ENCODE measurements at regions not wholly inside any gene's neighbourhood (a gene's known extent, or its start where the extent isn't known, plus 50 kb on each side); places are given as distances from the start of the nearest gene placed in this dataset.

DNA sequence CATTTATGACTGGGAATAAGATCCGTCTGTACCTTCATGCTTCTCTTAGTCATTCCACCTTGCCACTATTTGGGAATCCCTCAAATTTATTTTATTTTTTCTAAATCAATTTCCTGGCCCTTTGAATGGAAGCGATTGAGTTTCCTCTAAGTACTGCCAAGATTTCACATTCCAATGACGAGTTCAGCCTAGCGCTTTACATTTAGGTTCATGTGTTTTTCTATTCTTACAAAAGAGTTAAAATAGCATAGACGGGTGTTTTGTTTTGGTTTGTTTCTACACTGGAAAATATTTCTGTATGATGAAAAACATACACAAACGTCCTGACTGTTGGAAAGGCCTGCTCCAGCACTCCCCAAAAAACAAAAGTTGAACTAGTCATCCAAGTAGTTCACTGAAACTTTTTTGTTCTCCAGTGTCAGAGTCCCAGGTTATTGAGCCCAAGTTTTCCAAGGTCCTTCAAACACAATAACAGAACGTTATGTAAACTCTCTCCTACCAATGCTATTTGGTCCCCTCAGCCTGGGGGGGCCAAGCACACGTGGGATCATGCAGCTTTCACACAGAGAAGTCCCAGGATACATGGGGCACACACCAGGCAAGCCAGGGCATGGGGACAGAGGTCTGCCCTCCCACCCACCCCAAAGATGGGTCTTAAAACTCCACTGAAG is 74.8 kb upstream of the FOXN3 start:
- no peaks in the 10 kb centered on the region for H3K27me3 ChIP-seq (ENCODE audit: insufficient read depth, low read depth)
- no peaks in the 10 kb centered on the region for H4K20me1 ChIP-seq (ENCODE audit: insufficient read depth)
- TF ChIP-seq CTCF (conservative IDR thresholded peaks at IDR 0.05; ENCODE audit: low read depth, low read length), result no peak
- no peaks in the 10 kb centered on the region for H3K4me1 ChIP-seq (ENCODE audit: low read depth, poor library complexity, severe bottlenecking)
- no peaks in the 10 kb centered on the region for H3K36me3 ChIP-seq (ENCODE audit: insufficient read depth)
- no peak overlapping the region for H3K4me2 ChIP-seq
- no peak overlapping the region for H3K27ac ChIP-seq
- H3K79me2 ChIP-seq (ENCODE audit: insufficient read depth, low read depth), result no peaks in the 10 kb centered on the region
- no peak overlapping the region for H2AFZ ChIP-seq (ENCODE audit: low read depth)
- no peak overlapping the region for H3K9ac ChIP-seq
- H3K4me3 ChIP-seq (IDR thresholded peaks at IDR 0.05; ENCODE audit: insufficient read depth, low read depth, low read length), result no peak overlapping the region

- Histone ChIP-seq H3K27ac (no peak overlapping the region), H3K79me2 (ENCODE audit: insufficient read depth, low read depth) (no peaks in the 10 kb centered on the region), H3K4me1 (ENCODE audit: low read depth, poor library complexity, severe bottlenecking) (no peaks in the 10 kb centered on the region), H2AFZ (ENCODE audit: low read depth) (no peak overlapping the region), H3K36me3 (ENCODE audit: insufficient read depth) (no peaks in the 10 kb centered on the region), H3K4me2 (no peak overlapping the region), H3K9ac (no peak overlapping the region), H4K20me1 (ENCODE audit: insufficient read depth) (no peaks in the 10 kb centered on the region), H3K27me3 (ENCODE audit: insufficient read depth, low read depth) (no peaks in the 10 kb centered on the region), H3K4me3 (IDR thresholded peaks at IDR 0.05; ENCODE audit: insufficient read depth, low read depth, low read length) (no peak overlapping the region)
- no peak for TF ChIP-seq CTCF (conservative IDR thresholded peaks at IDR 0.05; ENCODE audit: low read depth, low read length)
Measured at GRCh38 chr14:89490466-89490865, 73.4 kb upstream of the FOXN3 start.

DNA sequence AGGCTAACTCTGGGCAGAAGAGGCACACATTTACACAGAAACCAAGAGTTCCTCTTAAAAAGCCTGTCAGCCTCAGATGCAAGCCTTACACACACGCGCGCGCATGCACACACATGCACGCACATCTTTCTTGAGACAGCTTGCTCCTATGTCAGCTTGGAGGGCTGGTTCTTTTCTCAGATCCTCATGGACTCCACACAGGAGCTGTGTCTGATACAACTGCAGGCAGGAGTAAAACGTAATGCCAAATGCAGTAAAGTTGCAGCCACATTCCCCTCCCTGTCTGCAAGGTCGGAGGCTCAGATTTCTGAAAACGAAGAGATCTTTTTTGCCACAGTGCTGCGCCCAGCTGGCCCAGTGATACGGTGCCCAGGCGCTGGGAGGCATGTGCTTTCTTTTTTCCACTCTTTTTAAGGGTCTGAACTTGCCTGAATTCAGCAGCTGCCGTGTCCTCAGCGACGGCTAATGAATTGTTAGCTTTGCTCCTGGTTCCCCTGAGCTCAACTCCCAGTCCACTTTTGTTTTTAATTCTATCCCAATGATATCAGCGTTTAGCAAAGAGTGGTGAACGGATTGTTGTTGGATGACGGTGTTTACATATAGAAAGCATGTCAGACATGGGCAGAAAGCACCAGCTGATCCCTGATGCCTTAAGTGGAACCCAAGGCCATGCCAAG is 72.9 kb upstream of the FOXN3 start:
- Histone ChIP-seq H3K27me3 (ENCODE audit: insufficient read depth, low read depth) (no peaks in the 10 kb centered on the region), H3K27ac (no peak overlapping the region), H4K20me1 (ENCODE audit: insufficient read depth) (no peaks in the 10 kb centered on the region), H3K4me2 (no peak overlapping the region), H3K9ac (no peak overlapping the region), H3K4me1 (ENCODE audit: low read depth, poor library complexity, severe bottlenecking) (no peaks in the 10 kb centered on the region), H3K4me3 (IDR thresholded peaks at IDR 0.05; ENCODE audit: insufficient read depth, low read depth, low read length) (no peak overlapping the region), H3K79me2 (ENCODE audit: insufficient read depth, low read depth) (no peaks in the 10 kb centered on the region), H3K36me3 (ENCODE audit: insufficient read depth) (no peaks in the 10 kb centered on the region), H2AFZ (ENCODE audit: low read depth) (no peak overlapping the region)
- TF ChIP-seq CTCF (conservative IDR thresholded peaks at IDR 0.05; ENCODE audit: low read depth, low read length), result no peak

DNA sequence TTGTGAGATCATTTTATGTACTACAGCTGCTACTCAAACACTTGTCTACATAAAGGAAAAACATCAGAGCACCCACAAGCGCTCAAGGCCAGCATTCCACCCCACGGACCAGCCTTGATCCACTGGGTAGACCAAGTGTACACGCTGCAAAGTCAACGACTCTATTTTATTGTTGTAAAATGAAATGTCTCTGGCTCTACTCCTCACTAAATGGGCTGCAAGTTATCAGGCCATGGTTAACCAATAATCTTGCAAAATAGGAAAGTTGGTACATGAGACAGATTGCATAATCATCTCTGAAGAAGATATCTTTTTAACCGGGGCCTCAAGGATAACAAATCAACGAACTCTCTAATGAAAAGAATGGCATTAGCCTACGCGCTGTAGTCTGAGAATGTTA is 69.9 kb upstream of the FOXN3 start:
- Histone ChIP-seq H3K79me2 (ENCODE audit: insufficient read depth, low read depth) (no peaks in the 10 kb centered on the region), H3K4me2 (no peak overlapping the region), H3K27ac (no peak overlapping the region), H3K27me3 (ENCODE audit: insufficient read depth, low read depth) (no peaks in the 10 kb centered on the region), H4K20me1 (ENCODE audit: insufficient read depth) (no peaks in the 10 kb centered on the region), H2AFZ (ENCODE audit: low read depth) (no peak overlapping the region), H3K4me1 (ENCODE audit: low read depth, poor library complexity, severe bottlenecking) (no peaks in the 10 kb centered on the region), H3K9ac (no peak overlapping the region), H3K36me3 (ENCODE audit: insufficient read depth) (no peaks in the 10 kb centered on the region), H3K4me3 (IDR thresholded peaks at IDR 0.05; ENCODE audit: insufficient read depth, low read depth, low read length) (no peak overlapping the region)
- no peak for TF ChIP-seq CTCF (conservative IDR thresholded peaks at IDR 0.05; ENCODE audit: low read depth, low read length)
